Brain microvascular endothelial cell (primary cell): ENCODE measurements at regions not wholly inside any gene's neighbourhood (a gene's known extent, or its start where the extent isn't known, plus 50 kb on each side); places are given as distances from the start of the nearest gene placed in this dataset.
"Not testable (repeated sequence)": the region's sequence is repeated elsewhere in the genome, so short reads cannot be mapped to it uniquely, and the experiment has no call there.

Experiments used
- DNase-seq: peaks from one replicate; pipeline ENCODE4 v3.0.0-alpha.2; 2020
- H3K27ac ChIP-seq: fragments of 250-450 bp; sonication (Bioruptor Pico); 2 replicates; pipeline ENCODE4 v1.5.1; 2020; ENCODE audit warnings: mild to moderate bottlenecking, moderate library complexity
- H3K27me3 ChIP-seq: fragments of 250-450 bp; sonication (Bioruptor Pico); replicated peaks from 2 replicates; pipeline ENCODE4 v1.5.1; 2020; ENCODE audit warnings: mild to moderate bottlenecking
- H3K36me3 ChIP-seq: fragments of 250-450 bp; sonication (Bioruptor Pico); replicated peaks from 2 replicates; pipeline ENCODE4 v1.5.1; 2020; ENCODE audit warnings: mild to moderate bottlenecking
- H3K4me3 ChIP-seq: 2 replicates; pipeline ENCODE4 v1.5.1; 2011; ENCODE audit warnings: low read depth, mild to moderate bottlenecking, control low read depth, low read length, moderate library complexity
- CTCF ChIP-seq: IDR thresholded peaks from 2 replicates; pipeline ENCODE4 v1.5.1; 2011; ENCODE audit warnings: low read depth, mild to moderate bottlenecking, moderate library complexity, low read length, control low read depth, inconsistent platforms; ENCODE audit errors: missing control alignments
- in situ Hi-C: cut with HindIII; loops from 2 replicates; pipeline ENCODE4 v1.10.0; 2017; ENCODE audit warnings: low sequenced_read_pairs, low pct_ligation_motif_present

DNA sequence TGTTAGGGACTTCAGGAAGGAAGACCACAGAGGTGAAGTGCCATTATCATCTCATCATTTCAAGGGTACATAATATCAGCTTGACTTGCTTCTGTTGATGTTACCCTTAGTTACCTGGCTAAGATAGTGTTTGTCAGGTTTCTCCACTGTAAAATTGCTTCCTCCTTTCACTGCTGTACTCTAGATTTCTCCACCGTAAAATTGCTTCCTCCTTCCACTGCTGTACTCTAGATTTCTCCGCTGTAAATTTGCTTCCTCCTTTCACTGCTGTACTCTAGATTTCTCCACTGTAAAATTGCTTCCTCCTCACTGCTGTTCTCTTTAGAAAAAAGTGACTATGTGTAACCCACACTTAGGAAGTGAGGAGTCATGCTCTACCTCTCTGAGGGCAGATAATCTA is 1460.3 kb downstream of the SUCLG1 start:
- H3K4me3 ChIP-seq, result no peak overlapping the region
- DNase-seq, result no peak
- no peak for TF ChIP-seq CTCF

GRCh38 chr2:82996217-82996616 is 1462.9 kb downstream of the SUCLG1 start:
- no peaks in the 10 kb centered on the region for H3K36me3 ChIP-seq
- no peak for DNase-seq
- no peak overlapping the region for H3K27ac ChIP-seq
- no peaks in the 10 kb centered on the region for H3K27me3 ChIP-seq
- TF ChIP-seq CTCF, result no peak
- in situ Hi-C loops, result no loop called here
- no peak overlapping the region for H3K4me3 ChIP-seq

More for the DNA sequence above, 1460.3 kb downstream of the SUCLG1 start:
- no peak overlapping the region for H3K27ac ChIP-seq
- no peaks in the 10 kb centered on the region for H3K36me3 ChIP-seq
- in situ Hi-C loops, result no loop called here
- H3K27me3 ChIP-seq, result no peaks in the 10 kb centered on the region

- Histone ChIP-seq H3K27ac (no peak overlapping the region), H3K27me3 (no peaks in the 10 kb centered on the region), H3K4me3 (no peak overlapping the region), H3K36me3 (no peaks in the 10 kb centered on the region)
- in situ Hi-C loops, result no loop called here
- TF ChIP-seq CTCF, result no peak
- no peak for DNase-seq
Observed at GRCh38 chr2:82994151-82994550, 1464.9 kb downstream of the SUCLG1 start.

- DNase-seq, result no peak
- Histone ChIP-seq H3K4me3 (no peak overlapping the region), H3K36me3 (no peaks in the 10 kb centered on the region), H3K27ac (no peak overlapping the region), H3K27me3 (no peaks in the 10 kb centered on the region)
- TF ChIP-seq CTCF, result no peak
- in situ Hi-C loops, result no loop called here
Observed at GRCh38 chr2:82993609-82994008, 1465.5 kb downstream of the SUCLG1 start.

DNA sequence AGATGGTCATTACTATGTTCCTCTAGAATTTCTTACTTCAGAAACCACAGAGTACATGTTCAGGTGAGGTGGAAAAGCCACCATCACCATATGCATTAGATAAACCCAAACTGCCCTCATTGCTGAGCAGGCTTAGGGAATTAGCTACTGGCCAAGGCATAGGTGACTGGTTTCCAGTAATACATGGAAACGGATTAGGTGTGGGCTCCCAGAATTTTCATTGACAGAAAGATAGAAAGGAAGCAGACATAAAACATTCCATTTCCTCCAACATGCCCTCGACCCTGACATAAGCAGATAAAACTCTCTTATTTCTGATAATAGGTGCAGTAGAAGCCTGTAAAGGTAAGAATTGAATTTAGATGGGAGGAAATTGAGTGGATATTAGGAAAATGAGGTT is 1466.1 kb downstream of the SUCLG1 start:
- H3K27ac ChIP-seq, result no peak overlapping the region
- no peaks in the 10 kb centered on the region for H3K27me3 ChIP-seq
- no peak for TF ChIP-seq CTCF
- H3K36me3 ChIP-seq, result no peaks in the 10 kb centered on the region
- in situ Hi-C loops, result no loop called here
- H3K4me3 ChIP-seq, result no peak overlapping the region
- no peak for DNase-seq

- not testable (repeated sequence) for DNase-seq, H3K27me3 ChIP-seq
Observed at GRCh38 chr2:82987706-82988105, 1471.4 kb downstream of the SUCLG1 start.

GRCh38 chr2:82986899-82987298 is 1472.2 kb downstream of the SUCLG1 start:
- TF ChIP-seq CTCF, result no peak
- Histone ChIP-seq H3K4me3 (no peak overlapping the region), H3K36me3 (no peaks in the 10 kb centered on the region), H3K27ac (no peak overlapping the region), H3K27me3 (no peaks in the 10 kb centered on the region)
- in situ Hi-C loops, result no loop called here
- no peak for DNase-seq

More at GRCh38 chr2:82987706-82988105, 1471.4 kb downstream of the SUCLG1 start:
- in situ Hi-C loops, H3K27ac ChIP-seq, H3K36me3 ChIP-seq, H3K4me3 ChIP-seq: not testable (repeated sequence)
